Panc1 (cell line): ENCODE measurements at regions not wholly inside any gene's neighbourhood (a gene's known extent, or its start where the extent isn't known, plus 50 kb on each side); places are given as distances from the start of the nearest gene placed in this dataset.

Experiments
- ATAC-seq: fragments of 200-7000 bp; cut with Tn5 transposase; 2 replicates; pipeline ENCODE4 v1.9.1; 2020; ENCODE audit warnings: mild to moderate bottlenecking, moderate library complexity
- BruUV-seq: library from RNA; stranded (reverse); fragments of 400-500 nt; replicated peaks from 2 replicates; lab custom pipeline; 2021; lab: Mats Ljungman, UMichigan
- CTCF ChIA-PET: fragments of 300-600 bp; sonication (Branson Sonifier 250); formaldehyde crosslinking; loops from one replicate; lab custom pipeline; 2022; ENCODE audit warnings: antibody characterized with exemption; lab: Charles Lee
- POLR2A ChIA-PET: fragments of 300-600 bp; sonication (Branson Sonifier 250); formaldehyde crosslinking; loops from one replicate; lab custom pipeline; 2022; ENCODE audit warnings: antibody characterized with exemption; lab: Charles Lee
- DNase-seq: peaks from one replicate; pipeline ENCODE4 v3.0.0-alpha.2; 2010; ENCODE audit warnings: low read depth, low spot score
- H3K27ac ChIP-seq: 2 replicates; pipeline ENCODE4 v1.5.1; 2011; ENCODE audit warnings: mild to moderate bottlenecking, low read length, inconsistent platforms
- H3K27me3 ChIP-seq: fragments of 200-500 bp; sonication (Bioruptor generic); 2 replicates; pipeline ENCODE4 v1.6.0; 2014; ENCODE audit warnings: low read length, inconsistent platforms; ENCODE audit not compliant: control insufficient read depth, insufficient read depth
- H3K36me3 ChIP-seq: fragments of 200-500 bp; sonication (Bioruptor generic); 2 replicates; pipeline ENCODE4 v1.5.1; 2014; ENCODE audit warnings: inconsistent platforms, mild to moderate bottlenecking, low read length, moderate library complexity; ENCODE audit not compliant: control insufficient read depth, insufficient read depth
- H3K4me1 ChIP-seq: 2 replicates; pipeline ENCODE4 v1.5.1; 2011; ENCODE audit warnings: inconsistent platforms, mild to moderate bottlenecking, low read length, moderate library complexity; ENCODE audit not compliant: control insufficient read depth, insufficient read depth
- H3K4me3 ChIP-seq, 2 experiments: 2 replicates each; pipeline ENCODE4 v1.5.1; 2011 to 2012; ENCODE audit warnings: low read depth in 2 of 2, low read length in 2 of 2, mild to moderate bottlenecking in 2 of 2, inconsistent platforms in 1 of 2, moderate library complexity in 1 of 2
- H3K9me3 ChIP-seq: fragments of 200-500 bp; sonication (Bioruptor generic); 2 replicates; pipeline ENCODE4 v1.5.1; 2014; ENCODE audit warnings: low read depth, mild to moderate bottlenecking, inconsistent platforms, low read length, moderate library complexity; ENCODE audit not compliant: control insufficient read depth, insufficient read depth
- POLR2AphosphoS5 ChIP-seq: IDR thresholded peaks from 2 replicates; pipeline ENCODE4 v1.6.1; 2012; ENCODE audit warnings: mild to moderate bottlenecking, low read depth, low read length, moderate library complexity
- REST ChIP-seq, 2 experiments: IDR thresholded peaks; 2 replicates each; pipeline ENCODE4 v1.6.1; 2011 to 2012; ENCODE audit warnings: low read depth in 2 of 2, control low read depth in 1 of 2, low read length in 1 of 2, mild to moderate bottlenecking in 1 of 2, moderate library complexity in 1 of 2; ENCODE audit not compliant: insufficient read depth in 1 of 2
- SIN3A ChIP-seq: IDR thresholded peaks from 2 replicates; pipeline ENCODE4 v1.6.1; 2012; ENCODE audit warnings: low read depth, mild to moderate bottlenecking, low read length, moderate library complexity, borderline replicate concordance; ENCODE audit not compliant: insufficient read depth
- TCF7L2 ChIP-seq: IDR thresholded peaks from 2 replicates; pipeline ENCODE4 v1.6.1; 2011; ENCODE audit warnings: mild to moderate bottlenecking, low read depth, low read length, inconsistent platforms
- in situ Hi-C: cut with HindIII; loops from 2 replicates; pipeline ENCODE4 v1.10.0; 2016; ENCODE audit warnings: low sequenced_read_pairs, low pct_unique_long_range_greater_than_20kb
- intact Hi-C: fragments of 100-400 bp; cut with micrococcal nuclease; formaldehyde crosslinking; loops from one replicate; pipeline ENCODE4 v1.10.0; 2022; ENCODE audit not compliant: unreplicated experiment
- TF ChIP-seq, protein P1 (sequence below): fragments of 450-650 bp; IDR thresholded peaks from 2 replicates; pipeline ENCODE4 v1.5.1; 2017; ENCODE audit warnings: mild to moderate bottlenecking

DNA sequence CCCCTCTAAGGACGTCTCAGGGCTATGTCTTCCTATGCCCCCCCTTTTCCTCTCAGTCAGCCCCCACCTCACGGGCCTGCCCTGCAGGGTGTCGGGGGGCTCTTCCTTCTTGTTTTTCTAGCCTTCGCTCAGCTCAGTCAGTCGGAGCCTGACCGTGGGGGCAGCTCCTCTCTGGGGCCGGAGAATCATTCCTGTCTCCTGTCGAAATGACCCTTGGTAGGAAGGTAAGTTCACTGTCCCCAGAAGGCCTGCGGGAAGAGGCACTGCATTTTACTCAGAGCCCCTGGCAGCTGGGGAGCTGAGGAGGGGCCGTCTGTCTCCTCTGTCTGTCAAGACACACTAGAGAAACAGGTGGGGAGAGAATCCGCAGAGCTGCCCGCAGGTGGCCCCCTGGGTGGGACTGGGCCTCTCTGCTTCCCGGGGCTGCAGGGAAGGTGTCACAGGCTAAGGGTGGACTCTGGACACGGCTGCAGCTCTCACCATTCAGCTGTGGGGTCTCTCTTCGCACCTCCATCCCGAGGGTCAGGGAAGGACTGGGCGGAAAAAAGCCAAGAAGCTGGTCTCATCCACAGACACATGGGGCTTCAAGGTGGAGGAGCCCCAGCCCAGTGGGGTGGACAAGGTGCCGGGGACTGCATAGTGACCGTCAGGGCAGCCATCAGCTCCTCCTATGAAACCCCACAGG is 112.8 kb upstream of the TNRC6C start:
- no peak for TF ChIP-seq SIN3A
- no peak for TF ChIP-seq POLR2AphosphoS5
- TF ChIP-seq, protein P1, sequence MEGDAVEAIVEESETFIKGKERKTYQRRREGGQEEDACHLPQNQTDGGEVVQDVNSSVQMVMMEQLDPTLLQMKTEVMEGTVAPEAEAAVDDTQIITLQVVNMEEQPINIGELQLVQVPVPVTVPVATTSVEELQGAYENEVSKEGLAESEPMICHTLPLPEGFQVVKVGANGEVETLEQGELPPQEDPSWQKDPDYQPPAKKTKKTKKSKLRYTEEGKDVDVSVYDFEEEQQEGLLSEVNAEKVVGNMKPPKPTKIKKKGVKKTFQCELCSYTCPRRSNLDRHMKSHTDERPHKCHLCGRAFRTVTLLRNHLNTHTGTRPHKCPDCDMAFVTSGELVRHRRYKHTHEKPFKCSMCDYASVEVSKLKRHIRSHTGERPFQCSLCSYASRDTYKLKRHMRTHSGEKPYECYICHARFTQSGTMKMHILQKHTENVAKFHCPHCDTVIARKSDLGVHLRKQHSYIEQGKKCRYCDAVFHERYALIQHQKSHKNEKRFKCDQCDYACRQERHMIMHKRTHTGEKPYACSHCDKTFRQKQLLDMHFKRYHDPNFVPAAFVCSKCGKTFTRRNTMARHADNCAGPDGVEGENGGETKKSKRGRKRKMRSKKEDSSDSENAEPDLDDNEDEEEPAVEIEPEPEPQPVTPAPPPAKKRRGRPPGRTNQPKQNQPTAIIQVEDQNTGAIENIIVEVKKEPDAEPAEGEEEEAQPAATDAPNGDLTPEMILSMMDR, result no peak
- no peak for TF ChIP-seq REST (IDR thresholded peaks at IDR 0.05; ENCODE audit: insufficient read depth in 1 of 2, low read depth in 2 of 2, low read length in 1 of 2)
- TF ChIP-seq TCF7L2, result no peak
- intact Hi-C loops, result no loop called here
- CTCF ChIA-PET, result interaction anchor here (0.6 kb wide), 1 partner anchor 20 kb away, joined by 4 read pairs; no protein-coding TSS in a partner anchor
- no TSS peak for BruUV-seq
- Histone ChIP-seq H3K4me3 (no peak overlapping the region), H3K4me1 (no peaks in the 10 kb centered on the region), H3K27me3 (no peaks in the 10 kb centered on the region; the same call in 1 of the 2 replicates), H3K9me3 (no peaks in the 10 kb centered on the region), H3K36me3 (no peaks in the 10 kb centered on the region), H3K27ac (no peak overlapping the region)
- ATAC-seq (no peak), DNase-seq (no peak)
- POLR2A ChIA-PET, result interaction anchor here (0.6 to 0.7 kb wide), 2 partner anchors 10 to 103 kb away, joined by 4 to 12 read pairs; no protein-coding TSS in a partner anchor
- in situ Hi-C loops, result no loop called here

- no peak overlapping the region for H3K27ac ChIP-seq
- DNase-seq (no peak), ATAC-seq (no peak)
- ChIA-PET POLR2A (no interaction called here), CTCF (no interaction called here)
- no peaks in the 10 kb centered on the region for H3K36me3 ChIP-seq
- in situ Hi-C loops, result no loop called here
- no peaks in the 10 kb centered on the region; the same call in 1 of the 2 replicates for H3K27me3 ChIP-seq
- no TSS peak for BruUV-seq
- intact Hi-C loops, result no loop called here
- TF ChIP-seq SIN3A, result no peak
- H3K4me3 ChIP-seq, result no peak overlapping the region
- H3K4me1 ChIP-seq, result no peaks in the 10 kb centered on the region
- no peaks in the 10 kb centered on the region for H3K9me3 ChIP-seq
These were observed 111.9 kb upstream of the TNRC6C start for GRCh38 chr17:77846531-77847085.
